GM23338 (cell line): ENCODE measurements at regions not wholly inside any gene's neighbourhood (a gene's known extent, or its start where the extent isn't known, plus 50 kb on each side); places are given as distances from the start of the nearest gene placed in this dataset.

ENCODE experiments used
- ATAC-seq: fragments of 200-7000 bp; cut with Tn5 transposase; 3 replicates; pipeline ENCODE4 v1.9.1; 2020
- DNase-seq: peaks from one replicate; pipeline ENCODE4 v3.0.0-alpha.2; 2015; ENCODE audit warnings: low spot score
- H2AFZ ChIP-seq: fragments of 200-600 bp; sonication (generic); 2 replicates; pipeline ENCODE4 v1.8.0; 2016; ENCODE audit warnings: antibody characterized with exemption, mild to moderate bottlenecking, moderate library complexity
- H3F3A ChIP-seq: fragments of 200-600 bp; sonication (generic); replicated peaks from 2 replicates; pipeline ENCODE4 v1.8.0; 2017; ENCODE audit warnings: antibody characterized with exemption, mixed run types, low read depth
- H3K27ac ChIP-seq: fragments of 200-600 bp; sonication (generic); 2 replicates; pipeline ENCODE4 v1.6.1; 2016; ENCODE audit warnings: low read depth
- H3K27me3 ChIP-seq: fragments of 200-600 bp; sonication (generic); 2 replicates; pipeline ENCODE4 v1.8.0; 2016; ENCODE audit warnings: mild to moderate bottlenecking, mixed run types, moderate library complexity; ENCODE audit not compliant: insufficient read depth
- H3K36me3 ChIP-seq: fragments of 200-600 bp; sonication (generic); 2 replicates; pipeline ENCODE4 v1.8.0; 2016; ENCODE audit warnings: mild to moderate bottlenecking; ENCODE audit not compliant: insufficient read depth
- H3K4me1 ChIP-seq: fragments of 200-600 bp; sonication (generic); 2 replicates; pipeline ENCODE4 v1.8.0; 2016; ENCODE audit warnings: mild to moderate bottlenecking, moderate library complexity; ENCODE audit not compliant: insufficient read depth
- H3K4me2 ChIP-seq: fragments of 200-600 bp; sonication (generic); 2 replicates; pipeline ENCODE4 v1.7.1; 2017; ENCODE audit warnings: mixed run types
- H3K4me3 ChIP-seq: fragments of 200-600 bp; sonication (generic); 2 replicates; pipeline ENCODE4 v1.6.1; 2016; ENCODE audit warnings: mixed run types
- H3K79me2 ChIP-seq: fragments of 200-600 bp; sonication (generic); replicated peaks from 2 replicates; pipeline ENCODE4 v1.8.0; 2017; ENCODE audit warnings: mild to moderate bottlenecking; ENCODE audit not compliant: insufficient read depth
- H3K9me2 ChIP-seq: fragments of 200-600 bp; sonication (generic); 2 replicates; pipeline ENCODE4 v1.8.0; 2017; ENCODE audit not compliant: insufficient read depth
- H4K20me1 ChIP-seq: fragments of 200-600 bp; sonication (generic); replicated peaks from 2 replicates; pipeline ENCODE4 v1.8.0; 2017; ENCODE audit warnings: mild to moderate bottlenecking; ENCODE audit not compliant: insufficient read depth
- H3K27ac Mint-ChIP-seq: 2 replicates; pipeline ENCODE4 v1.8.0; 2020; ENCODE audit warnings: inconsistent platforms, mild to moderate bottlenecking, moderate library complexity, mixed read lengths
- H3K27me3 Mint-ChIP-seq: 3 replicates; pipeline ENCODE4 v1.8.0; 2022; ENCODE audit warnings: low read depth, mild to moderate bottlenecking, moderate library complexity, mixed read lengths, inconsistent platforms; ENCODE audit not compliant: insufficient read depth, poor library complexity
- H3K36me3 Mint-ChIP-seq: 3 replicates; pipeline ENCODE4 v1.8.0; 2021; ENCODE audit warnings: low read depth, mild to moderate bottlenecking, inconsistent platforms, moderate library complexity, mixed read lengths
- H3K4me1 Mint-ChIP-seq: 3 replicates; pipeline ENCODE4 v1.8.0; 2020; ENCODE audit warnings: mild to moderate bottlenecking, inconsistent platforms, mixed read lengths
- H3K4me3 Mint-ChIP-seq: 3 replicates; pipeline ENCODE4 v1.8.0; 2021; ENCODE audit warnings: moderate library complexity, mild to moderate bottlenecking, inconsistent platforms, mixed read lengths
- H3K9me3 Mint-ChIP-seq: 3 replicates; pipeline ENCODE4 v1.8.0; 2020; ENCODE audit warnings: moderate library complexity, mild to moderate bottlenecking, inconsistent platforms, mixed read lengths
- CREB1 ChIP-seq: fragments of 250-450 bp; sonication (Bioruptor Pico); IDR thresholded peaks from 2 replicates; pipeline ENCODE4 v1.5.0; 2020; ENCODE audit warnings: low read depth, mild to moderate bottlenecking, moderate library complexity
- EZH2 ChIP-seq: fragments of 200-600 bp; sonication (generic); IDR thresholded peaks from one replicate; pipeline ENCODE4 v1.8.0; 2017; ENCODE audit warnings: antibody characterized with exemption, mild to moderate bottlenecking, low read depth; ENCODE audit not compliant: unreplicated experiment
- EZH2phosphoT487 ChIP-seq: fragments of 200-600 bp; sonication (generic); IDR thresholded peaks from one replicate; pipeline ENCODE4 v1.8.1; 2018; ENCODE audit warnings: antibody characterized with exemption; ENCODE audit not compliant: unreplicated experiment
- NANOG ChIP-seq: IDR thresholded peaks from 2 replicates; pipeline ENCODE4 v1.6.1; 2016; ENCODE audit warnings: antibody characterized with exemption, borderline replicate concordance
- STAT1 ChIP-seq: IDR thresholded peaks from one replicate; pipeline ENCODE4 v1.6.1; 2016; ENCODE audit warnings: antibody characterized with exemption; ENCODE audit not compliant: unreplicated experiment
- ZNF114 ChIP-seq: fragments of 250-450 bp; sonication (Bioruptor Pico); IDR thresholded peaks from 2 replicates; pipeline ENCODE4 v1.5.0; 2020; ENCODE audit warnings: mild to moderate bottlenecking, moderate library complexity
- ZNF331 ChIP-seq: fragments of 250-450 bp; sonication (Bioruptor Pico); IDR thresholded peaks from 2 replicates; pipeline ENCODE4 v1.5.0; 2020; ENCODE audit warnings: low read depth, mild to moderate bottlenecking, moderate library complexity
- TF ChIP-seq, protein P1 (sequence below): IDR thresholded peaks from 2 replicates; pipeline ENCODE4 v1.6.1; 2016; ENCODE audit warnings: antibody characterized with exemption
- TF ChIP-seq, protein P2 (sequence below), 2 experiments: fragments of 200-600 bp in 1 of 2; sonication (generic) in 1 of 2; conservative IDR thresholded peaks; 2 replicates each; pipeline versions ENCODE4 v1.5.1 to v1.6.1; 2016 to 2017; ENCODE audit warnings: antibody characterized with exemption in 2 of 2, low read depth in 2 of 2, mild to moderate bottlenecking in 2 of 2, moderate library complexity in 1 of 2

DNA sequence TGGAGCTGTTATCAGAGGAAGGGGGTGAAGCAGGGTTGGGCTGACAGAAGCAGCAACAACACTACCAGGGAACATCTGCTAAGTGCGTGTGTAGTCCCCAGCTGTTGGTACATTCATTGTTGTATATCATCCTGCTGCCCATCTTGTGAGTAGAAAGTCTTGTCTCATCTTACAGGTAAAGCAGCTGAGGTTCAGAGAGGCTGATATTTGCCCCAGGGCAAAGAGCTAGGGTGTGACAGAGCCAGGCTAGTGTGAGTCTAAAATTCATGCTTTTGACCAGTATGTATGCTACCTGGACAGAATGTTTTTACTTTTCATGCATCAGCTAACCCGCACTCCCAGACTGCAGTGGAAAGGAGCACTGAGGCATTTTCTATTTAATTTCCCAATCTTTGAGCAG is 221.6 kb downstream of the STK31 start:
- TF ChIP-seq STAT1, result no peak
- TF ChIP-seq CREB1 (CRISPR knock-in tag), result no peak
- TF ChIP-seq EZH2phosphoT487, result no peak
- no peak for TF ChIP-seq ZNF114
- TF ChIP-seq EZH2, result no peak
- TF ChIP-seq ZNF331 (CRISPR knock-in tag), result no peak
- TF ChIP-seq, protein P1, sequence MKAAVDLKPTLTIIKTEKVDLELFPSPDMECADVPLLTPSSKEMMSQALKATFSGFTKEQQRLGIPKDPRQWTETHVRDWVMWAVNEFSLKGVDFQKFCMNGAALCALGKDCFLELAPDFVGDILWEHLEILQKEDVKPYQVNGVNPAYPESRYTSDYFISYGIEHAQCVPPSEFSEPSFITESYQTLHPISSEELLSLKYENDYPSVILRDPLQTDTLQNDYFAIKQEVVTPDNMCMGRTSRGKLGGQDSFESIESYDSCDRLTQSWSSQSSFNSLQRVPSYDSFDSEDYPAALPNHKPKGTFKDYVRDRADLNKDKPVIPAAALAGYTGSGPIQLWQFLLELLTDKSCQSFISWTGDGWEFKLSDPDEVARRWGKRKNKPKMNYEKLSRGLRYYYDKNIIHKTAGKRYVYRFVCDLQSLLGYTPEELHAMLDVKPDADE, result no peak
- no peak for TF ChIP-seq NANOG
- Histone ChIP-seq H3K36me3 (no peaks in the 10 kb centered on the region), H3K4me1 (peaks cover 6% of the 10 kb centered on the region; the same call in 1 of the 2 replicates), H3K27ac (no peak overlapping the region), H3K27me3 (no peaks in the 10 kb centered on the region), H3K9me2 (no peaks in the 10 kb centered on the region), H2AFZ (no peak overlapping the region), H3K4me3 (no peak overlapping the region), H3F3A (no peaks in the 10 kb centered on the region), H4K20me1 (no peaks in the 10 kb centered on the region), H3K79me2 (no peaks in the 10 kb centered on the region), H3K4me2 (no peak overlapping the region)
- peaks cover 6% of the 10 kb centered on the region for H3K27me3 Mint-ChIP-seq
- no peaks in the 10 kb centered on the region for H3K36me3 Mint-ChIP-seq
- H3K4me1 Mint-ChIP-seq, result peaks cover 4% of the 10 kb centered on the region; the same call in 2 of the 3 replicates
- H3K9me3 Mint-ChIP-seq, result no peaks in the 10 kb centered on the region; the same call in 2 of the 3 replicates
- no peak overlapping the region for H3K4me3 Mint-ChIP-seq
- ATAC-seq, result no peak
- H3K27ac Mint-ChIP-seq, result no peak overlapping the region
- no peak for DNase-seq

DNA sequence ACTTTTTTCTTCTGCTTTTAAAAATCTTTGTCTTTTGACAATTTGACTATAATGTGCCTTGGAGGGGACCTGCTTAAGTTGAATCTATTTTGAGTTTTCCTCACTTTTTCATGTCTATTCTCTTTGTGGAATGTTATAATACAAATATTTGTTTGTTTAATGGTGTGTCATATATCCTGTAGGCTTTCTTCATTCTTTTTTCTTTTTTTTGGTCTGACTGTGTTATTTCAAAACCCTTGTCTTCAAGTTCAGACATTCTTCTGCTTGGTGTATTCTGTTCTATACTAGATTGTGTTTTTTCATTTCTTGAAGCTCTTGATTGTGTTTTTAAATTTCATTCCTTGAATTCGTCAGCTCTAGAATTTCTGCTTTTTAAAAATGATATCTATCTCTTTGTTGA is 228.2 kb downstream of the STK31 start:
- no peaks in the 10 kb centered on the region for H4K20me1 ChIP-seq
- H2AFZ ChIP-seq, result no peak overlapping the region
- no peak overlapping the region for H3K4me3 ChIP-seq
- no peaks in the 10 kb centered on the region for H3K4me1 ChIP-seq
- Mint-ChIP-seq H3K9me3 (no peaks in the 10 kb centered on the region; the same call in 1 of the 3 replicates), H3K27me3 (no peaks in the 10 kb centered on the region), H3K36me3 (no peaks in the 10 kb centered on the region), H3K4me1 (no peaks in the 10 kb centered on the region), H3K27ac (no peak overlapping the region), H3K4me3 (no peak overlapping the region)
- H3K4me2 ChIP-seq, result no peak overlapping the region
- TF ChIP-seq ZNF114 (no peak), EZH2 (no peak)
- TF ChIP-seq, protein P2, sequence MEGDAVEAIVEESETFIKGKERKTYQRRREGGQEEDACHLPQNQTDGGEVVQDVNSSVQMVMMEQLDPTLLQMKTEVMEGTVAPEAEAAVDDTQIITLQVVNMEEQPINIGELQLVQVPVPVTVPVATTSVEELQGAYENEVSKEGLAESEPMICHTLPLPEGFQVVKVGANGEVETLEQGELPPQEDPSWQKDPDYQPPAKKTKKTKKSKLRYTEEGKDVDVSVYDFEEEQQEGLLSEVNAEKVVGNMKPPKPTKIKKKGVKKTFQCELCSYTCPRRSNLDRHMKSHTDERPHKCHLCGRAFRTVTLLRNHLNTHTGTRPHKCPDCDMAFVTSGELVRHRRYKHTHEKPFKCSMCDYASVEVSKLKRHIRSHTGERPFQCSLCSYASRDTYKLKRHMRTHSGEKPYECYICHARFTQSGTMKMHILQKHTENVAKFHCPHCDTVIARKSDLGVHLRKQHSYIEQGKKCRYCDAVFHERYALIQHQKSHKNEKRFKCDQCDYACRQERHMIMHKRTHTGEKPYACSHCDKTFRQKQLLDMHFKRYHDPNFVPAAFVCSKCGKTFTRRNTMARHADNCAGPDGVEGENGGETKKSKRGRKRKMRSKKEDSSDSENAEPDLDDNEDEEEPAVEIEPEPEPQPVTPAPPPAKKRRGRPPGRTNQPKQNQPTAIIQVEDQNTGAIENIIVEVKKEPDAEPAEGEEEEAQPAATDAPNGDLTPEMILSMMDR (conservative IDR thresholded peaks at IDR 0.05; ENCODE audit: low read depth in 2 of 2), result no peak
- no peaks in the 10 kb centered on the region for H3K79me2 ChIP-seq
- H3F3A ChIP-seq, result no peaks in the 10 kb centered on the region
- no peak for ATAC-seq
- DNase-seq, result no peak
- no peaks in the 10 kb centered on the region for H3K36me3 ChIP-seq
- H3K9me2 ChIP-seq, result peaks cover 2% of the 10 kb centered on the region; the same call in 1 of the 2 replicates
- H3K27ac ChIP-seq, result no peak overlapping the region
- H3K27me3 ChIP-seq, result no peaks in the 10 kb centered on the region
